ENCODE measurements at regions not wholly inside any gene's neighbourhood (a gene's known extent, or its start where the extent isn't known, plus 50 kb on each side); places are given as distances from the start of the nearest gene placed in this dataset.

DNA sequence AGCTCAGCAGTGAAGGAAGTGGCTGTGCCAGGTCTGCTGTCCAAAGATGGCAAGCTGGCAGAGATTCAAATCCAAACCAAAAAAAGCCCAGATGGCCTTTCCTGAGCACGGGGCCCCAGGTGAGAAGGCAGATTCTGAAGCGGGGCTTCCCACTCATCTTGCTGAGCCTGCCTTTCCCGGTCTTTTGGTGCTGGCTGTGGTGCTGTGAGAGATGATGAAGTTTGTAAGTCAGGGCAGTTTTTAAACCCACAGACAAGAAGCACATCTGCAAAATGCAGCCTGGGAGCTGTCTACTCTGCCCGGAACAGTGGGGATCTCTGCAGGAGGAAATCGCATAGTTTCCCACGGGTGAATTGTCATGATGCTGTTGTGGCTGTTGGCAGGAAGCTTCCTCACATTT is 85.0 kb upstream of the IRX4 start:
- no peak overlapping the region for H3K4me3 ChIP-seq (ENCODE audit: low read depth, low read length)
- no peak for DNase-seq (ENCODE audit: low read depth)
- no peak for TF ChIP-seq CTCF (IDR thresholded peaks at IDR 0.05; ENCODE audit: control insufficient read depth, extremely low read depth, insufficient read depth)

DNA sequence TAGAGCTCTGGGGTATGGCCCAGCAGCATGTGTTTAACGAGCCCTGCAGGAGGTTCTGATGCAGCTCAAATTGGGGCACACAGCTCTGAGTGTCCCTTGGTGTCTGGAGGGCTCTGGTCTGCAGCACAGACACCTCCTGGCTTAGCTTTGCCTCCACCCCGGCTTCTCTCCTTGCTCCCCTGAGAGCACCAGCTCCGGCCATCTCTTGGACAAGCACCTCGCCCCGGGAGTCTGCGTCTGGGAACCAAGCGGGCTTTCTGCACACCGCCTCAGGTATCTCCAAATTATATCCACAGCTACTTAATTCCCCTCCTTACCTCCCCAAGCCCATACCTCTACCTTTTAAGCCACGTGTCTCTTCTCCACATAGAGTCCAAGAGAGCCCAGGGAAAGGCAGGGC is 83.7 kb upstream of the IRX4 start:
- H3K4me3 ChIP-seq (ENCODE audit: low read depth, low read length), result no peak overlapping the region
- DNase-seq (ENCODE audit: low read depth), result no peak
- no peak for TF ChIP-seq CTCF (IDR thresholded peaks at IDR 0.05; ENCODE audit: control insufficient read depth, extremely low read depth, insufficient read depth)

- TF ChIP-seq CTCF (IDR thresholded peaks at IDR 0.05; ENCODE audit: control insufficient read depth, extremely low read depth, insufficient read depth), result no peak
- H3K4me3 ChIP-seq (ENCODE audit: low read depth, low read length), result no peak overlapping the region
- no peak for DNase-seq (ENCODE audit: low read depth)
Measured at GRCh38 chr5:1965925-1966324, 83.2 kb upstream of the IRX4 start.

DNA sequence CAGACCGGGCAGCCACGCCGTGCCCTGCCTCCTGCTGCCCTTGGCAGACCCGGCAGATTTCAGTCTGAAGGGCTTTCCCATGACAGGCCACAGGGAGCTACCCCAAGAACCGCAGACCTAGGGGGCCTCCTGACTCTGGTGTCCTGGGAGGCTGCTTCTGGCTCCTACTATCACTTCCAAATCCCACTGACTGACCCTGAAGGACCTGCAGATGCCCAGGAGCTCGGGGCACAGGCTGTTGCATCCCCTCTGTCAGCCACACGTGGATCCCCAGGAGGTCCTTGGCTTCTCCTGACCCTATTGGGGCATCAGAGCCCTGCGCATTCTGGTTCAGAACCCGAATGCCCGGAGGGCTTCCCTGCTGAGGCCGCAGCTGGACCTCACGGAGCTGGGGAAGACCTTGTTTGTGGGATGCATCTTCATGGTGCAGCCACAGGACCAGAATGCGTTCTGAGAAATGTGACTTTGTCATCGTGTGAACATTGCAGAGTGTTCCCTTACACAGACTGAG is 81.3 kb upstream of the IRX4 start:
- no peak overlapping the region for H3K4me3 ChIP-seq (ENCODE audit: low read depth, low read length)
- no peak for TF ChIP-seq CTCF (IDR thresholded peaks at IDR 0.05; ENCODE audit: control insufficient read depth, extremely low read depth, insufficient read depth)
- no peak for DNase-seq (ENCODE audit: low read depth)

DNA sequence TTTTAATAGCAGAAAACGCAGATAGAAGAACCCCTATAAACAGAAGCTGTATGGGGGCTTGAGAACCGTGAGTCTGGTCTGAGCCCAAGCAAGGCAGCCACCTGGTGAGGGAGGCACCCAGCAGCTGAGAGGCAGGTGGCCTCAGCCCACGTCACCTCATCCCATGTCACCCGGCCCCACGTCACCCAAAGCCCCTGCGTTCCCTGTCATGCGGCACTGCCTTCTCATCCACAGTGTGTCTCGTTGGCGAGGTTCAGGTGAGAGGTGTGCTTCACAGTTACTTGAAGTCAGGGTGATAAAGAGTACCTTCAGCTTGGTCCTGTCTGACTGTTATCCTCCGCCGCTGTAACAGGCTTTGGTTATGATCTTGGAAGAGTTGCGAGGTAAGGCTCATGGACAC is 80.6 kb upstream of the IRX4 start:
- no peak for TF ChIP-seq CTCF (IDR thresholded peaks at IDR 0.05; ENCODE audit: control insufficient read depth, extremely low read depth, insufficient read depth)

DNA sequence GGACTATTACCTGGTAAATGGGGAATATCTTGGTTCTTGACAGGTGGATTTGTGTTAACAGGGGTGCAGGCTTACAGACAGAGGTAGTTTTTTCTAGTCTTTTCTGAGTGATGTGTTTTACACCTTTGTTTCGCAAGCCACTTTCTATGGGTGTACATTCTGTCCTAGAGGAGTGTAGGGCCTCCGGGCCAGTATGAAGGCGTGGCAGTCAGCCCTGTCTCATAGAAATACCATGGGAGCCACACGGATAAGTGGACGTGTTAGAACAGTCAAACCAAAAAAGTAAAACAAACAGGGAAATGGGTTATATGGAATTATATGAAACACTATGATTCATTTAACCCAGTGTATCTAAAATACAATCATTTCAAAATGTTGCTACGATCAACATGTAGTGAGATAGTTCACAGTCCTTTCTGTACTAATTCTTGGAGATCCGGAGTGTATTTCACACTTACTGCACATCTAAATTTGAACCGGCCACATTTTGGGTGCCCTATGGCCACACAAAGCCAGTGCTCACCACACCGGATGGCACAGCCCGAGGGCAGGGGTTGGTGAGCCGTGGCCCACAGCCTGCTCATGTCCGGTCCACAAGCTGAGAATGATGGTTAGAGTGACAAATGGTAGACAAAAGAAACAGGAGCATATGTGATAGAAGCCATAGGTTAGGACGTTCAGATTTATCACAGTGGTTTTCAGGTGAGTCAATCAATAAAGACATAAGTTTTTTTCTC is 80.1 kb upstream of the IRX4 start:
- no peak overlapping the region for H3K4me3 ChIP-seq (ENCODE audit: low read depth, low read length)
- no peak for TF ChIP-seq CTCF (IDR thresholded peaks at IDR 0.05; ENCODE audit: control insufficient read depth, extremely low read depth, insufficient read depth)

More for the DNA sequence above, 80.6 kb upstream of the IRX4 start:
- H3K4me3 ChIP-seq (ENCODE audit: low read depth, low read length), result no peak overlapping the region
- no peak for DNase-seq (ENCODE audit: low read depth)

More for the DNA sequence above, 80.1 kb upstream of the IRX4 start:
- no peak for DNase-seq (ENCODE audit: low read depth)
